ENCODE measurements at regions not wholly inside any gene's neighbourhood (a gene's known extent, or its start where the extent isn't known, plus 50 kb on each side); places are given as distances from the start of the nearest gene placed in this dataset.

GRCh38 chr11:26801601-26802000 lies 79.7 kb upstream of the SLC5A12 start:
- in situ Hi-C loops (cut with HindIII; ENCODE audit: low pct_unique_long_range_greater_than_20kb, low sequenced_read_pairs) (no loop called here), intact Hi-C loops (cut with micrococcal nuclease; ENCODE audit: unreplicated experiment) (no loop called here)
- ChIA-PET CTCF (no interaction called here), POLR2A (interaction anchor here (0.6 kb wide), 1 partner anchor 76 kb away, joined by 4 read pairs; no protein-coding TSS in a partner anchor)
- Histone ChIP-seq H3K27ac (ENCODE audit: low read length) (no peak overlapping the region), H3K27me3 (ENCODE audit: control insufficient read depth, insufficient read depth, low read length) (no peaks in the 10 kb centered on the region), H3K36me3 (ENCODE audit: control insufficient read depth, insufficient read depth, low read length) (no peaks in the 10 kb centered on the region), H3K9me3 (ENCODE audit: control insufficient read depth, insufficient read depth, low read depth, low read length) (no peaks in the 10 kb centered on the region), H3K4me3 (ENCODE audit: low read depth in 2 of 2, low read length in 2 of 2) (no peak overlapping the region), H3K4me1 (ENCODE audit: control insufficient read depth, insufficient read depth, low read length) (no peaks in the 10 kb centered on the region)
- DNase-seq (ENCODE audit: low read depth, low spot score) (no peak), ATAC-seq (no peak)
- no peak for TF ChIP-seq TCF7L2 (IDR thresholded peaks at IDR 0.05; ENCODE audit: low read depth, low read length)
- TF ChIP-seq POLR2AphosphoS5 (IDR thresholded peaks at IDR 0.05; ENCODE audit: low read depth, low read length) = no peak
- TF ChIP-seq CTCF (IDR thresholded peaks at IDR 0.05) = no peak
- TF ChIP-seq SIN3A (IDR thresholded peaks at IDR 0.05; ENCODE audit: borderline replicate concordance, insufficient read depth, low read depth, low read length) = no peak
- TF ChIP-seq REST (IDR thresholded peaks at IDR 0.05; ENCODE audit: insufficient read depth in 1 of 2, low read depth in 2 of 2, low read length in 1 of 2) = no peak
- BruUV-seq (replicated peaks) = no TSS peak

GRCh38 chr11:26805001-26805400 lies 83.1 kb upstream of the SLC5A12 start:
- DNase-seq (ENCODE audit: low read depth, low spot score) (no peak), ATAC-seq (no peak)
- BruUV-seq (replicated peaks) = no TSS peak
- H3K4me3 ChIP-seq (ENCODE audit: low read depth in 2 of 2, low read length in 2 of 2) = no peak overlapping the region
- POLR2A ChIA-PET = no interaction called here
- H3K4me1 ChIP-seq (ENCODE audit: control insufficient read depth, insufficient read depth, low read length) = no peaks in the 10 kb centered on the region
- in situ Hi-C loops (cut with HindIII; ENCODE audit: low pct_unique_long_range_greater_than_20kb, low sequenced_read_pairs) = no loop called here
- H3K27me3 ChIP-seq (ENCODE audit: control insufficient read depth, insufficient read depth, low read length) = no peaks in the 10 kb centered on the region
- intact Hi-C loops (cut with micrococcal nuclease; ENCODE audit: unreplicated experiment) = no loop called here
- CTCF ChIA-PET = no interaction called here
- no peaks in the 10 kb centered on the region for H3K36me3 ChIP-seq (ENCODE audit: control insufficient read depth, insufficient read depth, low read length)
- no peak overlapping the region for H3K27ac ChIP-seq (ENCODE audit: low read length)
- TF ChIP-seq CTCF (IDR thresholded peaks at IDR 0.05) = no peak
- no peak for TF ChIP-seq POLR2AphosphoS5 (IDR thresholded peaks at IDR 0.05; ENCODE audit: low read depth, low read length)
- no peak for TF ChIP-seq TCF7L2 (IDR thresholded peaks at IDR 0.05; ENCODE audit: low read depth, low read length)
- TF ChIP-seq REST (IDR thresholded peaks at IDR 0.05; ENCODE audit: insufficient read depth in 1 of 2, low read depth in 2 of 2, low read length in 1 of 2) = no peak
- TF ChIP-seq SIN3A (IDR thresholded peaks at IDR 0.05; ENCODE audit: borderline replicate concordance, insufficient read depth, low read depth, low read length) = no peak
- no peaks in the 10 kb centered on the region for H3K9me3 ChIP-seq (ENCODE audit: control insufficient read depth, insufficient read depth, low read depth, low read length)

Measured in Panc1 (cell line).